Hematopoietic multipotent progenitor cell treated with erythropoietin and hydrocortisone succinate and interleukin-3 and kit ligand, for 8 days (in vitro differentiated cells): ENCODE measurements at regions not wholly inside any gene's neighbourhood (a gene's known extent, or its start where the extent isn't known, plus 50 kb on each side); places are given as distances from the start of the nearest gene placed in this dataset.
"Not testable (repeated sequence)": the region's sequence is repeated elsewhere in the genome, so short reads cannot be mapped to it uniquely, and the experiment has no call there.

Experiments
- DNase-seq: peaks from one replicate; pipeline ENCODE4 v3.0.0-alpha.2; 2015

- not testable (repeated sequence) for DNase-seq
Observed at GRCh38 chr3:59170166-59170565, 120.3 kb upstream of the CFAP20DC start.

DNA sequence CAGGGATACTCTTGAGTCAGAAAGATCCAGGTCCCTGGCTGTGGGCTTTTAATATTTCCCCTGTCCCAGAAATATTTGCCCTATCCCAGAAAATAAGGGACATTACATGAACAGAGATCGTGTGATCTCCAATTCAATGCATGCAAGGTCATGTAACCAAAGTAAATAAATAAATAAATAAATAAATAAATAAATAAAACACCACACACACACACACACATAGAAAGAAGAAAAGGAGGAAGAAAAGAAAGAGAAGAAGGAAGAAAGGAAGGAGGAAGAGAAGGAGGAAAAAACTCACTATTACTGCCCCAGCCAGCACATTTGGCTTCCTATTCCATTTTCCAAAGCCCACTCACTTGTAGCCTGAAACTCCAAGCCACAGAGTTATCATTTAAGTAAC lies 117.9 kb upstream of the CFAP20DC start:
- no peak for DNase-seq

GRCh38 chr3:59163953-59164352 lies 114.1 kb upstream of the CFAP20DC start:
- peak; percentile 13 for DNase-seq

- DNase-seq: no peak
Observed at GRCh38 chr3:59161048-59161447, 111.2 kb upstream of the CFAP20DC start.

DNA sequence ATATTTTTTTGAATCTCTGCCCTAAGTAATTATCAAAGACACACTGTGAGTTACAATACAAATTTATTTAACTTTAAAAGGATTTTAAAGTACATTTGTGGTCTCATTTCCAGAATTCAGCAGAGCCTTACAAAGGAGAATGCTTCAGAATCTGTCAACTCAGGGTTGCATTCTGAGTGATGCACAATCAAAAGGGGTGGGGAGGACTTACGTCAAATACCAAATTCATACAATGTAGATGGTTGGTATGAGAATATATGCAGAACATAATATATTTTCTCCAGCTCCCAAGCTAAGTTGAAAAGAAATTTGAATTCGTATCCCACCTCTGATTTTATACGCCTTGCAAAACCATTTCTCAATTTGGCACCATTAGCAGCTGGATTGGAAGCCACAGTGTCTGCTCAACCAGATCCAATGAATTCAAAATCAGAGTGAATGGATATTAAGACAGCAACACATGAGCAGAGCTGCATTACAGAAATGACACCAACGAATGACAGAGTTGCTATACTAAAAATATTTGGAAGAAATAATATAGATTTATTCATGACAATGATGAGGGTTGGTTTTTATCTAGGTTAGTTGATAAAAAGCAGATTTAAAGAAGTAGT lies 110.4 kb upstream of the CFAP20DC start:
- DNase-seq: no peak

DNA sequence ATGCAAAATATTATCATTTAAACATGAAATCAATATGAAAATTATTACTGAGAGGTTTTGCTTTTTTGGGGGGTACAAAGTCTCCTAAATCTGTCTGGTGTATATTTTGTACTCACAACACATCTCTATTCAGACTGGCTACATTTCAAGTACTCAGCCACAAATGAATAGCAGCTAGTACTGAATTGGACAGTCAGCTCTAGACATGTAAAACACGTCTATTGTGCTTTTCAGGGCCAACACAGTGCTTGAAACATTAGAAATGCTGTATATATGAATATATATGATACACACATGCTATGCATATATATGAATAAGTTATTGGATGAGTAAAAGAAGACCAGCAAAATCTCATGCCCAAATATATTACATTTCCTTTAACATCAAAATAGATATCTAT lies 103.8 kb upstream of the CFAP20DC start:
- no peak for DNase-seq

DNA sequence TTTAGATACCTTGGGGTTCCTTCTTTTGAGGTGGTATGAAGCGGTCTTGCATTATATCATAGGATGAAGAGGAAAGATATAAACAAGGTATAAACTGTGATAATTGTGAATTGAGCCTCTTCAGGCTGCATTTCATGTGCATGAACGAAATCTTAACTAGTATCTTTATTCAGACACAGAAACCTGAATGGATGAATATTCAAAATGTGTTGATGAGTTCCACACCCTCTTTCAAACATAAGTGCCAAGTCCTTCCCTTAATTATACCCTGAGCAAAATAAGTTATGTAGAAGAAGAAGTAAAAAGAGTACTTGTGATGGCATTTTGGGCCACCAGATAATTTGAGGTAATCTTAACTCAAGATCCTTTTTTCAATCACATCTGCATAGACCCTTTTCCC lies 103.1 kb upstream of the CFAP20DC start:
- DNase-seq: no peak

- no peak for DNase-seq
Observed at GRCh38 chr3:59150039-59150438, 100.2 kb upstream of the CFAP20DC start.

GRCh38 chr3:59149166-59149565 lies 99.3 kb upstream of the CFAP20DC start:
- no peak for DNase-seq

GRCh38 chr3:59143447-59143846 lies 93.6 kb upstream of the CFAP20DC start:
- no peak for DNase-seq

DNA sequence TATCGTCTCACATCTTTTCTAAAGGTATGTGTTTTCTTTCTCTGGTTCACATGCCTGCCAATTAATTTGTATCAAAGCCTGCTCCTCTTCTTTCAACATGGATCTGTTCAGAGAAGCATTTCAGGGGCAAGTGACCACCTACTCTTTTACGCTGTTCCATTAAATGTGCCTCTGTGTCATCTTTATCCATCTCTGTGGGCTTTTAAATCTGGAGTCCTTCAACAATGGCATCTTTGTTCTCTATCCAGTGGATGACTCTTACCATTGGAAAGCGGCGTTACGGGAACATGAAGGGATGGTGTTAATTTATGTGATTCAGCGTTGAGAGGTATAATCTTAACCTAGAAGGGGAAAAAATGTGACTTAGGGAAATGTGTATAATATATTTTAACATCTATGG lies 92.7 kb upstream of the CFAP20DC start:
- no peak for DNase-seq

DNA sequence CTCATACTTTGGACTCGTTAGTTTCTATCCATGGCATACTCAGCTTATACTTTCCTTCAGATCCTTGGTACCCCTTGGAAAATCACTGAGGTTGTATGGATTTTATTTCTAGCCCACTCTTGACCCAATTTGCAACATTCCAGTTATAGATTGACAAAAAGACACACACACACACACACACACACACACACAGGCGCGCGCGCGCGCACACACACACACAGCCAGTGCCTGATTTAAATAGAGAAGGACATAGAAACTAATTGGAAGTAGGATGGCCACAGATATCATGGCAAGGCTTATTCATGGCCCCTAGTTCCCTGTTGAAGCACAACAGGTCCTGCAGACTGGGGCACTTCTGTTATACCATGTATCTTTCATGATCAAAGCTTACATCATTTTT lies 89.1 kb upstream of the CFAP20DC start:
- DNase-seq: no peak

- no peak for DNase-seq
Observed at GRCh38 chr3:59137415-59137814, 87.6 kb upstream of the CFAP20DC start.

- no peak for DNase-seq
Observed at GRCh38 chr3:59136081-59136480, 86.3 kb upstream of the CFAP20DC start.

DNA sequence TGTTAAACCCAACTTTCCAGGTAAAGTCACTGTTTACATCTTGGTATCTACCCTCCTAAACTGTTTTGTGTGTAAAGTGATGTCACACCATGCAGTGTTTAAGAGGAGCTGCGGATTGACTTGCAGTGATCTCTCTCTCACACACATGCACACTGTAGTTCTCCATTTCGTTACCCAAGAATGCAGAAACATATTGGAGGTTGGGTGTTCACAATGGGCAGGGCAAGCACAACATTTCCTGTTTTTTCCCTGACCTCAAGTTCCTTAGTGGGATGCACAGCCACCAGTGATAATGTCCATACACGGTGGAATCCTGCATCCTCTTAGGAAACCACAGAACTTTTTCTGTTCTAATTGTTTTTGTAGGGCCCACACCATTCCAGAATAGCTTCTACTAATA lies 85.3 kb upstream of the CFAP20DC start:
- DNase-seq: no peak

- DNase-seq: no peak
Observed at GRCh38 chr3:59133311-59133710, 83.5 kb upstream of the CFAP20DC start.

- DNase-seq: no peak
Observed at GRCh38 chr3:59131016-59131766, 81.4 kb upstream of the CFAP20DC start.

DNA sequence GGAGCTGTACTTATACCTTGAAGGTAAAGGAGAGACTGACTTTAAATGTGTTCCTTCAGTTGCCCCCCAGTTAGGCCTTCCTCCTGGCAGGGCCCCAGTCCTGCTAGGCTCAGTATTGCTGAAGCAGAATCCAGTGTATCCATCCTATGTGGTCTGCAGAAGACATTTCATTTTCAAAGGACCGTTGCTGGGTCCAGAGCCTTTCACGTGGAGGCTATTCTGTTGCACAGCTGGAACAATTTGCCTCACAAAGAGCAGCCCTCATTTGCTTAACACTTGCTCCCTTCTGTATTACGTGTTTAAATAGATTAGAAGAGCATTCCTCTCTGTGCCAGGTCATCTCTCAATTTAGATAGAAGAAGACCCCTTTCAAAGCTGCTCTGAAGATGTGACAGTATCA lies 78.9 kb upstream of the CFAP20DC start:
- no peak for DNase-seq

GRCh38 chr3:59127071-59127470 lies 77.2 kb upstream of the CFAP20DC start:
- DNase-seq: no peak

- no peak for DNase-seq
Observed at GRCh38 chr3:59126446-59126845, 76.6 kb upstream of the CFAP20DC start.

DNA sequence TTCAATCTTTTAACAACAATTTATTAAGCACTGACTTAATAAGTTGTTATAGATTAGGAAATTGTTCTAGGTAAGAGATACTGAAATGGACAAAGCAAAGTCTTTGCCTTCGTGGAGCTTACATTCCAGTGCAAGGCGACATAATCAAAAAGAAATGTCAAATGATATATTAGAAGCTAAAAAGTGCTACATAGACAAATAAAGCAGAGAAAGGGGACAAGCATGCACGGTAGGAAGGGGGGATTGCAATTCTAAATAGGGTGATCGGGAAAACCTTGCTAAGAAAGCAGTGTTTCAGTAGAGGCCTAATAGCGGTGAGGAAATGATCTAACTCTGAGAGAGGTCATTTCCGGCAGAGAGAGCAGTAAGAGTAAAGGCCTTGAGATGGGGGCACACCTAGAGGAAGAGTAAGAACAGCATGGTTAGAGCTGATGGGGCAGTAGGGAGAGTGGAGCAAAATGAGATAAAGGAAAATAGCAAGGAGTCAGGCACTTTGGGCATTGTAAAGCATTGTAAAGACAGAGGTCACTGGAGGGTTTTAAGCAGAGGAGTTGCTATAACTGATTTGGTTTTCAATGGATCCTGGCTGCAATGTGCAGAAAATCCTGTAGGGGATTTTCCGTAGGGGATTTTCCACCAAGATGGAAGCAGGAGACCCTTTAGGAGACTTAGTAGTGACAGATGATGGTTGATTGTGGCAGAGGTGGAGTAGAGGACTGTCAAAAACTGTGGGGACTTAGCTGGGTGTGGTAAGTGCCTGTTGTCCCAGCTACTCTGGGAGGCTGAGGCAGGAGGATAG lies 71.7 kb upstream of the CFAP20DC start:
- DNase-seq: no peak

DNA sequence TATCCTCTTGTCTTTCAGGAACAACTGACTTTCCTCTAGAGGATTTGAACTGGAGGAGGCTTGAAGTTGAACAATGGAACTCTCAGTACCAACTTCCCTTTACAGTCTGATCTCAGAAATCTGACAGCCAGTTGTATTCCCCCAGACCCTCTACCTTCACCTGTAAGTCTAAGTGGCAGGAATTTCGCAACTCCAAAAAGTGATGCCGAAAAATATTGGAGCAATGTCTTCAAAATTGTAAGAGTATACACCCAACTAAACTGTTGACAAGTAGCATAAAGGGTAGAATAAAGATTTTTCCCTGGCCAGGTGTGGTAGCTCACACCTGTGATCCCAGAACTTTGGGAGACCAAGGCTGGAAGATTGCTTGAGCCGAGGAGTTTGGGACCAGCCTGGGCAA lies 69.1 kb upstream of the CFAP20DC start:
- no peak for DNase-seq

DNA sequence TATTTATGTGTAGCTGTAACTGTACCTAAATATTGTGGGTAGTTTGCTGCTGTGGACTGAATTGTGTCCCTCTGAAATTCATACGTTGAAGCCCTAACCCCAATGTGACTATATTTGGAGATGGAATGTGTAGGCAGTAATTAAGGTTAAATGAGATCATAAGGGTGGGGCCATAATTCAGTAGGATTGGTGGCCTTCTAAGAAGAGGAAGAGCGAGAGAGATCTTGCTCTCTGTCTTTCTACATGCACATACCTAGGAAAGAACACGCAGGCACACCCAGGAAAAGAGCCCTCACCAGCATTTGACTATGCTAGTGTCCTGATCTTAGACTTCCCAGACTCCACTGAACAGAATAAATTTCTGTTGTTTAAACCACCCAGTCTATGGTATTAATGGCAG lies 67.6 kb upstream of the CFAP20DC start:
- DNase-seq: no peak

DNA sequence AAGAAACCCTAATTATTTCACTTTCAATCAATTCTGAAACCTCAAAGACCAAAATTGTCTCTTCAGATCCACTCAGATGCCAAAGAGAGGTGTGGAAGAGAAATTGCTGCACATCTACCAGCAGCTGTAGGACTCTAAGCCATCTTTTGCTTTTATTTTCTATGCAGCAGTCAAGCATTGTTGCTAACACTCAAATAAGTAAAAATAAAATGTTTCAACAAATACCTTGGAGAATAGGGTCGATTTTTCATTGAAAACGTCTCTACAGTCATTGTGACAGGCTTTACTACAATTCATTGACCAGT lies 66.4 kb upstream of the CFAP20DC start:
- DNase-seq: no peak
